ENCODE measurements at regions not wholly inside any gene's neighbourhood (a gene's known extent, or its start where the extent isn't known, plus 50 kb on each side); places are given as distances from the start of the nearest gene placed in this dataset.
A peak's percentile ranks its signal among the peaks of the same experiment; 100 is the strongest.

DNA sequence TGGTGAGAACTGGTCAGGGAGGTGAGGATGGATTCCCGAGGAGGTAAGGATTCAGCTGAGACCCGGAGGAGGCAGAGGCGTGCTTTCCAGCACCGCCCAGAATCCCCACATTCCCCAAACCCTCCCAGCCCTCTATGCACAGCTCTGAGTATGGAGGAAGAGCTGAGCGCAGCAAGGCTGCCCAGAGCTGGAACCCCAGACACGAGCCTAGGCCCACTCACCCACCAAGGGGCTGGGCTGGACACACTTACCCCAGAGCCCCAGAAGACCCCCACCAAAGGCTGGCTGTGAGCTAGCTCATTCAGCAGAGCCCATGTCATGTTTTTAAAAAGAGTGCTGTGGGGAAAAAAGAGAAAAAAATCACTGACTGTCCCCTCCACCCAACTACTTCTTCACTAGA, 271.5 kb downstream of the XXYLT1 start:
- TF ChIP-seq, protein P1, sequence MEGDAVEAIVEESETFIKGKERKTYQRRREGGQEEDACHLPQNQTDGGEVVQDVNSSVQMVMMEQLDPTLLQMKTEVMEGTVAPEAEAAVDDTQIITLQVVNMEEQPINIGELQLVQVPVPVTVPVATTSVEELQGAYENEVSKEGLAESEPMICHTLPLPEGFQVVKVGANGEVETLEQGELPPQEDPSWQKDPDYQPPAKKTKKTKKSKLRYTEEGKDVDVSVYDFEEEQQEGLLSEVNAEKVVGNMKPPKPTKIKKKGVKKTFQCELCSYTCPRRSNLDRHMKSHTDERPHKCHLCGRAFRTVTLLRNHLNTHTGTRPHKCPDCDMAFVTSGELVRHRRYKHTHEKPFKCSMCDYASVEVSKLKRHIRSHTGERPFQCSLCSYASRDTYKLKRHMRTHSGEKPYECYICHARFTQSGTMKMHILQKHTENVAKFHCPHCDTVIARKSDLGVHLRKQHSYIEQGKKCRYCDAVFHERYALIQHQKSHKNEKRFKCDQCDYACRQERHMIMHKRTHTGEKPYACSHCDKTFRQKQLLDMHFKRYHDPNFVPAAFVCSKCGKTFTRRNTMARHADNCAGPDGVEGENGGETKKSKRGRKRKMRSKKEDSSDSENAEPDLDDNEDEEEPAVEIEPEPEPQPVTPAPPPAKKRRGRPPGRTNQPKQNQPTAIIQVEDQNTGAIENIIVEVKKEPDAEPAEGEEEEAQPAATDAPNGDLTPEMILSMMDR (IDR thresholded peaks at IDR 0.05; ENCODE audit: partially characterized antibody, unreplicated experiment): no peak
- Mint-ChIP-seq H3K4me1 (ENCODE audit: low read depth, unreplicated experiment) (peaks cover 23% of the 10 kb centered on the region), H3K27ac (ENCODE audit: unreplicated experiment) (no peak overlapping the region), H3K4me3 (ENCODE audit: unreplicated experiment) (no peak overlapping the region), H3K9me3 (ENCODE audit: unreplicated experiment) (no peaks in the 10 kb centered on the region), H3K36me3 (ENCODE audit: unreplicated experiment) (no peaks in the 10 kb centered on the region), H3K27me3 (ENCODE audit: unreplicated experiment) (peaks cover 10% of the 10 kb centered on the region)
- no peak for DNase-seq

DNA sequence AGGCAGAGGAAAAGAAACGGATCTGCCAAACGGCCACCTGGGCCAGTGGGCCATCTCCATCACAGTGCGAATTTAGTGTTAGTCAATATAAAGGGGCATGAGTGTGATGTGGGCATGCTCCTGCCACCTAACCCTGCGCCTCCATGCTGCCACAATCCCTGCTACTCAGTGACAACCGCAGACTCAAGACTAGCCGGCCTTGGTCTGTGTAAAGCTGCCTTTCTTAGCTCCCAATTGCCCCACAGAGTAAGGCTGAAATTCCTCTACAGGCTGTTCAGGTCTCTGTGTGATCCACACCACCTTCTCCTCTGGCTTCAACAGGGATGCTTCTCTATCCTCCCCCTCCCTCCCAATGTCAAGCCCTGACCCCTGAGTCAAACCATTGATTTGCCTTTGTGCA, 269.7 kb downstream of the XXYLT1 start:
- no peak for DNase-seq
- Mint-ChIP-seq H3K9me3 (ENCODE audit: unreplicated experiment) (no peaks in the 10 kb centered on the region), H3K36me3 (ENCODE audit: unreplicated experiment) (no peaks in the 10 kb centered on the region), H3K4me3 (ENCODE audit: unreplicated experiment) (no peak overlapping the region), H3K4me1 (ENCODE audit: low read depth, unreplicated experiment) (peaks cover 23% of the 10 kb centered on the region), H3K27me3 (ENCODE audit: unreplicated experiment) (peaks cover 6% of the 10 kb centered on the region), H3K27ac (ENCODE audit: unreplicated experiment) (no peak overlapping the region)
- TF ChIP-seq, protein P1 (IDR thresholded peaks at IDR 0.05; ENCODE audit: partially characterized antibody, unreplicated experiment): no peak

DNA sequence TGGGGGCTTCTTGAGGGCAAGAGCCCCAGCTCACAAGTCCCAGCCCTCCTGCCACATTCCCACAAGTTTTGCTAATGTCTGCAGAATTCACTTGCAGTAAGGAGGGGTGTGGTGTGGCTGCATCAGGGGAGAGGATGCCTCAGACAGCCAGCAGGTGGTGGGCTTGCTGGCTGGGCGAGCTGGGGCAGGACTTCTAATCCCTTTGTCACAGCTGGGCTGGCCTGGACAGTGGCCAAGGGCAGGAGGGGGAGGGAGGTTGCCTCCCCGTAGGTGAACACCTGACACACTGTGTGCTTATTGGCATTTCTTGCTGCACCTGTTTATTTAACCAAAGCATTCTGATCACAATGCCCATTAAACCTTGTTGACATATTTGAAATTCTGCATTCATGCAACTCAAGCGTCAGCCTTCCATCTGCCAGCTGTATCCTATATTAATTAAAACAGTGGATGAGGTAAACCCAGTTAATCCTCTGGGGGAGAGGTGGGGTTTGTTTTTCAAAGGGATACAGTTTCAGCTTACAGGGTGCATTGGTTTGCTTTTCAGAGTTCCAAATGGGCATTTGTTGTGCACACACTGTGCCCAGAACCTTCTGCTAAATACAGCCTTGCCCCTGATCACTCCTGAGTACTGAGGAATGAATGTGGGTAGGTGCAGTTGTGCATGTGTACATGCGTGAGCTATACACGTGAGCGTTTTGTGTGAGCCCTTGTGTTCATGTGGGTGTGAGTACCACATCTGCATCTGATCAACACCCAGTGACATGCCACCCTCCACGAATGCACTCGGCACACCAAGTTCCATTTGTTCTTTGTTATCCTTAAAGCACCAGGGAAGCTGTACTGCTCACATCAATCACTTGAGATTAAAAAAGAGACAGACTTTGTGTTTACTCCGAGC, 268.7 kb downstream of the XXYLT1 start:
- H3K36me3 Mint-ChIP-seq (ENCODE audit: unreplicated experiment): no peaks in the 10 kb centered on the region
- DNase-seq: peak; percentile 73
- peaks cover 23% of the 10 kb centered on the region for H3K4me1 Mint-ChIP-seq (ENCODE audit: low read depth, unreplicated experiment)
- peaks cover 6% of the 10 kb centered on the region for H3K27me3 Mint-ChIP-seq (ENCODE audit: unreplicated experiment)
- no peaks in the 10 kb centered on the region for H3K9me3 Mint-ChIP-seq (ENCODE audit: unreplicated experiment)
- H3K4me3 Mint-ChIP-seq (ENCODE audit: unreplicated experiment): no peak overlapping the region
- TF ChIP-seq, protein P1 (IDR thresholded peaks at IDR 0.05; ENCODE audit: partially characterized antibody, unreplicated experiment): peak; percentile 56
- H3K27ac Mint-ChIP-seq (ENCODE audit: unreplicated experiment): peak overlapping the region; percentile 49

DNA sequence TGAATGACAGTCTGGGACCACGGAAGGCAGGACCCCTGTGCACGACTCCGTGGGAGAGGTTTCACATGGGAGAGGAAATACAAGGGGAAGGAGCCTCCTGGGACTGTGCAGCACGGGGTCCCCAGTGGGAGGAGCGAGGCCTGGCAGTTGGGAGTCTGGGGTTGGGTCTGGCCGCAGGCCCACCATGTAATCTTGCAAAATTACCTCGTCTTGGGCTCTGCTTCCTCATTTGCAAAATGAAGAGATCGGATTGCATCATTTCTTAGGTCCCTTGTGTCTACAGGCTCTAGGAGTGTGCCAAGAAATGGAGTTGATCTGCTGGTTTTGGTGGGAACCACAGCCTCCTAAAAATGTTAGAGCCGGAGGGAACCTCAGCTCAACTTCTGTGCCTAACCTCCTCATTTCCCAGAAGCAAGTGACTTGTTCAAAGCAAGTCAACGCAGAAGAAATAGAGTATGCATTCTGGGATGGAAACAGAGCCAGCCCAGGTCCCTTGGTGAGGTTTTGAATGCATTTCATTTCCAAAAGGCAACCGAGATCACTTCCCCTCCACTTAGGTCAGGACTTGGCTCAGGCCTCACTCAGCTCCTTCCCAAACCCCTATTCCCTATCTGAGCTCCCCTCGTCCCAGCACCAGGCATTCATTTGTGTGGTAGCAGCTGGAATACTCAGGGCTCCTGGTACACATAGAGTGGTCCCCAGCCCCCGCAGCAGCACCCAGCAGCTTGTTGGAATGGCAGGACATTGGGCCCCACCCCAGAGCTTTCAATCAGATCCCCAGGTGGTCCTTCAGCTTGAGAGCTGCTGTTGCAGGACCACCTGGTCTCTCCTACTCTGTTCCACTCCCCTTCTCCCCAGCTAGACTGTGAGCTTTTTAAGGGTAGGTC, 267.7 kb downstream of the XXYLT1 start:
- no peak overlapping the region for H3K4me3 Mint-ChIP-seq (ENCODE audit: unreplicated experiment)
- no peaks in the 10 kb centered on the region for H3K9me3 Mint-ChIP-seq (ENCODE audit: unreplicated experiment)
- H3K4me1 Mint-ChIP-seq (ENCODE audit: low read depth, unreplicated experiment): peaks cover 23% of the 10 kb centered on the region
- H3K36me3 Mint-ChIP-seq (ENCODE audit: unreplicated experiment): no peaks in the 10 kb centered on the region
- DNase-seq: no peak
- TF ChIP-seq, protein P1 (IDR thresholded peaks at IDR 0.05; ENCODE audit: partially characterized antibody, unreplicated experiment): no peak
- H3K27ac Mint-ChIP-seq (ENCODE audit: unreplicated experiment): peak overlapping the region; percentile 54
- peaks cover 6% of the 10 kb centered on the region for H3K27me3 Mint-ChIP-seq (ENCODE audit: unreplicated experiment)

Data from glutamatergic neuron (in vitro differentiated cells).